ENCODE measurements at regions not wholly inside any gene's neighbourhood (a gene's known extent, or its start where the extent isn't known, plus 50 kb on each side); places are given as distances from the start of the nearest gene placed in this dataset.

GRCh38 chr3:99094606-99095005, 193.1 kb upstream of the DCBLD2 start:
- no peak for TF ChIP-seq POLR2A (IDR thresholded peaks at IDR 0.05)
- TF ChIP-seq CTCF (IDR thresholded peaks at IDR 0.05) = no peak
- H3K4me3 ChIP-seq = no peak overlapping the region
- no peaks in the 10 kb centered on the region for H3K27me3 ChIP-seq

GRCh38 chr3:99087277-99087676, 185.8 kb upstream of the DCBLD2 start:
- no peaks in the 10 kb centered on the region for H3K4me1 ChIP-seq
- H3K27me3 ChIP-seq = no peaks in the 10 kb centered on the region
- DNase-seq = no peak
- H3K27ac ChIP-seq = no peak overlapping the region
- H3K36me3 ChIP-seq = no peaks in the 10 kb centered on the region
- H3K4me3 ChIP-seq = no peak overlapping the region
- no peaks in the 10 kb centered on the region for H3K9me3 ChIP-seq
- TF ChIP-seq POLR2A (IDR thresholded peaks at IDR 0.05) (no peak), CTCF (IDR thresholded peaks at IDR 0.05) (no peak)

More at GRCh38 chr3:99094606-99095005, 193.1 kb upstream of the DCBLD2 start:
- Histone ChIP-seq H3K4me1 (no peaks in the 10 kb centered on the region), H3K9me3 (no peaks in the 10 kb centered on the region), H3K36me3 (no peaks in the 10 kb centered on the region), H3K27ac (no peak overlapping the region)
- DNase-seq = no peak

GRCh38 chr3:99084826-99085225, 183.3 kb upstream of the DCBLD2 start:
- no peak overlapping the region for H3K4me3 ChIP-seq
- H3K4me1 ChIP-seq = no peaks in the 10 kb centered on the region
- DNase-seq = no peak
- no peaks in the 10 kb centered on the region for H3K9me3 ChIP-seq
- no peak overlapping the region for H3K27ac ChIP-seq
- no peaks in the 10 kb centered on the region for H3K27me3 ChIP-seq
- TF ChIP-seq CTCF (IDR thresholded peaks at IDR 0.05) = no peak
- TF ChIP-seq POLR2A (IDR thresholded peaks at IDR 0.05) = no peak
- no peaks in the 10 kb centered on the region for H3K36me3 ChIP-seq

- no peak for TF ChIP-seq POLR2A (IDR thresholded peaks at IDR 0.05)
- no peak for TF ChIP-seq CTCF (IDR thresholded peaks at IDR 0.05)
- no peak overlapping the region for H3K4me3 ChIP-seq
- no peaks in the 10 kb centered on the region for H3K36me3 ChIP-seq
- H3K27me3 ChIP-seq = no peaks in the 10 kb centered on the region
- DNase-seq = no peak
- no peaks in the 10 kb centered on the region for H3K9me3 ChIP-seq
- no peak overlapping the region for H3K27ac ChIP-seq
- H3K4me1 ChIP-seq = no peaks in the 10 kb centered on the region
Observed at GRCh38 chr3:99084156-99084555, 182.7 kb upstream of the DCBLD2 start.

- H3K4me1 ChIP-seq = no peaks in the 10 kb centered on the region
- H3K27ac ChIP-seq = no peak overlapping the region
- TF ChIP-seq CTCF (IDR thresholded peaks at IDR 0.05) = no peak
- no peak overlapping the region for H3K4me3 ChIP-seq
- DNase-seq = no peak
- no peaks in the 10 kb centered on the region for H3K27me3 ChIP-seq
- H3K36me3 ChIP-seq = no peaks in the 10 kb centered on the region
- H3K9me3 ChIP-seq = no peaks in the 10 kb centered on the region
Observed at GRCh38 chr3:99071096-99071495, 169.6 kb upstream of the DCBLD2 start.

GRCh38 chr3:99069973-99070372, 168.5 kb upstream of the DCBLD2 start:
- no peak overlapping the region for H3K27ac ChIP-seq
- DNase-seq = no peak
- H3K9me3 ChIP-seq = no peaks in the 10 kb centered on the region
- H3K36me3 ChIP-seq = no peaks in the 10 kb centered on the region
- no peaks in the 10 kb centered on the region for H3K4me1 ChIP-seq
- H3K4me3 ChIP-seq = no peak overlapping the region
- no peaks in the 10 kb centered on the region for H3K27me3 ChIP-seq
- TF ChIP-seq CTCF (IDR thresholded peaks at IDR 0.05) (no peak), POLR2A (IDR thresholded peaks at IDR 0.05) (no peak)

Measured in Peyer's patch (tissue), 4 donors.